DOHH2 (cell line): ENCODE measurements at regions not wholly inside any gene's neighbourhood (a gene's known extent, or its start where the extent isn't known, plus 50 kb on each side); places are given as distances from the start of the nearest gene placed in this dataset.

Source experiments
- H3F3A ChIP-seq: fragments of 200-600 bp; sonication (generic), shearing (Covaris generic); 2 replicates; pipeline ENCODE4 v1.6.0; 2016; ENCODE audit warnings: antibody characterized with exemption, mild to moderate bottlenecking; ENCODE audit not compliant: control insufficient read depth, insufficient read depth
- H3K27ac ChIP-seq: fragments of 200-600 bp; sonication (generic); 2 replicates; pipeline ENCODE4 v1.5.1; 2014; ENCODE audit warnings: low read depth, mild to moderate bottlenecking, low read length, moderate library complexity
- H3K27me3 ChIP-seq: fragments of 200-600 bp; sonication (generic); 2 replicates; pipeline ENCODE4 v1.6.1; 2014; ENCODE audit warnings: mild to moderate bottlenecking, low read length, mixed read lengths; ENCODE audit not compliant: control insufficient read depth
- H3K36me3 ChIP-seq: fragments of 200-600 bp; sonication (generic); 2 replicates; pipeline ENCODE4 v1.6.1; 2014; ENCODE audit warnings: mild to moderate bottlenecking, low read length, moderate library complexity, mixed read lengths; ENCODE audit not compliant: control insufficient read depth
- H3K4me1 ChIP-seq: fragments of 200-600 bp; sonication (generic); 2 replicates; pipeline ENCODE4 v1.6.1; 2014; ENCODE audit warnings: mild to moderate bottlenecking, low read length, mixed read lengths; ENCODE audit not compliant: control insufficient read depth
- H3K4me2 ChIP-seq: fragments of 200-600 bp; sonication (generic); 2 replicates; pipeline ENCODE4 v1.6.0; 2014; ENCODE audit warnings: mild to moderate bottlenecking, low read length, moderate library complexity
- H3K4me3 ChIP-seq: fragments of 200-600 bp; sonication (generic); 2 replicates; pipeline ENCODE4 v1.5.1; 2014; ENCODE audit warnings: mild to moderate bottlenecking, low read length, mixed read lengths
- H3K79me2 ChIP-seq: fragments of 200-600 bp; sonication (generic); 2 replicates; pipeline ENCODE4 v1.6.1; 2014; ENCODE audit warnings: mild to moderate bottlenecking, low read length, mixed read lengths; ENCODE audit not compliant: control insufficient read depth
- H3K9me2 ChIP-seq: fragments of 200-600 bp; sonication (generic); replicated peaks from 2 replicates; pipeline ENCODE4 v1.6.1; 2014; ENCODE audit warnings: mild to moderate bottlenecking, low read length, mixed read lengths; ENCODE audit not compliant: control insufficient read depth
- H3K9me3 ChIP-seq: fragments of 200-600 bp; sonication (generic); 2 replicates; pipeline ENCODE4 v1.6.1; 2014; ENCODE audit warnings: antibody characterized with exemption, low read length, mixed read lengths; ENCODE audit not compliant: control insufficient read depth, insufficient read depth
- H4K20me1 ChIP-seq: fragments of 200-600 bp; sonication (generic); 2 replicates; pipeline ENCODE4 v1.6.0; 2014; ENCODE audit warnings: low read depth, mild to moderate bottlenecking, antibody characterized with exemption, low read length, moderate library complexity; ENCODE audit not compliant: control insufficient read depth, insufficient read depth
- CTCF ChIP-seq: fragments of 200-600 bp; sonication (generic); IDR thresholded peaks from one replicate; pipeline ENCODE4 v1.5.1; 2014; ENCODE audit warnings: antibody characterized with exemption, mild to moderate bottlenecking, low read depth, low read length; ENCODE audit not compliant: poor library complexity, severe bottlenecking
- EZH2phosphoT487 ChIP-seq: fragments of 200-600 bp; sonication (generic); IDR thresholded peaks from 2 replicates; pipeline ENCODE4 v1.6.1; 2017; ENCODE audit warnings: borderline replicate concordance, mild to moderate bottlenecking, antibody characterized with exemption, low read length, moderate library complexity, mixed read lengths

- H3K9me2 ChIP-seq, result no peaks in the 10 kb centered on the region
Observed at GRCh38 chr2:199070322-199070949, 387.3 kb downstream of the SATB2 start.

GRCh38 chr2:199064201-199064600 is 393.5 kb downstream of the SATB2 start:
- Histone ChIP-seq H3K79me2 (no peaks in the 10 kb centered on the region), H3K4me1 (no peaks in the 10 kb centered on the region), H3K36me3 (no peaks in the 10 kb centered on the region), H3K27ac (no peak overlapping the region), H3K9me2 (no peaks in the 10 kb centered on the region), H3K4me2 (no peak overlapping the region), H4K20me1 (no peaks in the 10 kb centered on the region), H3K4me3 (no peak overlapping the region), H3K9me3 (no peaks in the 10 kb centered on the region), H3K27me3 (no peaks in the 10 kb centered on the region), H3F3A (no peaks in the 10 kb centered on the region)
- TF ChIP-seq CTCF (no peak), EZH2phosphoT487 (no peak)

More at GRCh38 chr2:199070322-199070949, 387.3 kb downstream of the SATB2 start:
- H3K4me1 ChIP-seq, result no peaks in the 10 kb centered on the region
- H4K20me1 ChIP-seq, result no peaks in the 10 kb centered on the region
- no peaks in the 10 kb centered on the region for H3K36me3 ChIP-seq
- no peak overlapping the region for H3K4me2 ChIP-seq
- H3F3A ChIP-seq, result no peaks in the 10 kb centered on the region
- TF ChIP-seq CTCF (no peak), EZH2phosphoT487 (no peak)
- H3K4me3 ChIP-seq, result no peak overlapping the region
- H3K27ac ChIP-seq, result no peak overlapping the region
- H3K27me3 ChIP-seq, result no peaks in the 10 kb centered on the region
- H3K9me3 ChIP-seq, result no peaks in the 10 kb centered on the region
- no peaks in the 10 kb centered on the region for H3K79me2 ChIP-seq

GRCh38 chr2:199057936-199058335 is 399.8 kb downstream of the SATB2 start:
- Histone ChIP-seq H3K9me3 (no peaks in the 10 kb centered on the region), H3K4me1 (no peaks in the 10 kb centered on the region), H3K36me3 (no peaks in the 10 kb centered on the region), H4K20me1 (no peaks in the 10 kb centered on the region), H3K79me2 (no peaks in the 10 kb centered on the region), H3K27me3 (no peaks in the 10 kb centered on the region), H3K4me3 (no peak overlapping the region), H3K27ac (no peak overlapping the region), H3K9me2 (no peaks in the 10 kb centered on the region), H3K4me2 (no peak overlapping the region), H3F3A (no peaks in the 10 kb centered on the region)
- TF ChIP-seq EZH2phosphoT487 (no peak), CTCF (no peak)

- no peaks in the 10 kb centered on the region for H3K9me3 ChIP-seq
- H3K79me2 ChIP-seq, result no peaks in the 10 kb centered on the region
- no peaks in the 10 kb centered on the region for H3K36me3 ChIP-seq
- H3K4me3 ChIP-seq, result no peak overlapping the region
- H3K27me3 ChIP-seq, result no peaks in the 10 kb centered on the region
- H3K4me2 ChIP-seq, result no peak overlapping the region
- TF ChIP-seq CTCF, result no peak
- no peak for TF ChIP-seq EZH2phosphoT487
- no peaks in the 10 kb centered on the region for H4K20me1 ChIP-seq
- no peaks in the 10 kb centered on the region for H3F3A ChIP-seq
- H3K9me2 ChIP-seq, result no peaks in the 10 kb centered on the region
- H3K27ac ChIP-seq, result no peak overlapping the region
- no peaks in the 10 kb centered on the region for H3K4me1 ChIP-seq
Observed at GRCh38 chr2:199055336-199055735, 402.4 kb downstream of the SATB2 start.
